ENCODE measurements at regions not wholly inside any gene's neighbourhood (a gene's known extent, or its start where the extent isn't known, plus 50 kb on each side); places are given as distances from the start of the nearest gene placed in this dataset.

- TF ChIP-seq SRF (IDR thresholded peaks at IDR 0.05; ENCODE audit: low read depth, low read length) = no peak
- no peak for TF ChIP-seq POLR2A (IDR thresholded peaks at IDR 0.05; ENCODE audit: insufficient read depth in 1 of 2, low read depth in 2 of 2, low read length in 2 of 2)
- TF ChIP-seq ZNF513 (CRISPR knock-in tag; conservative IDR thresholded peaks at IDR 0.05) = no peak
- no peak for TF ChIP-seq YY1 (IDR thresholded peaks at IDR 0.05; ENCODE audit: insufficient read depth, insufficient replicate concordance, low read depth, low read length)
- TF ChIP-seq PBX3 (CRISPR knock-in tag; IDR thresholded peaks at IDR 0.05; ENCODE audit: borderline replicate concordance) = no peak
- no peak for TF ChIP-seq RNF2 (conservative IDR thresholded peaks at IDR 0.05; ENCODE audit: low read depth)
- no peak for TF ChIP-seq POLR2AphosphoS5 (IDR thresholded peaks at IDR 0.05; ENCODE audit: low read depth, low read length)
- no peak for TF ChIP-seq GABPA (IDR thresholded peaks at IDR 0.05; ENCODE audit: low read depth, low read length)
- TF ChIP-seq GABPA (CRISPR knock-in tag; IDR thresholded peaks at IDR 0.05; ENCODE audit: low read depth) = no peak
- no peak for TF ChIP-seq MED1 (CRISPR knock-in tag; IDR thresholded peaks at IDR 0.05)
- TF ChIP-seq ZNF7 (CRISPR knock-in tag; IDR thresholded peaks at IDR 0.05) = no peak
- TF ChIP-seq ZNF839 (CRISPR knock-in tag; IDR thresholded peaks at IDR 0.05; ENCODE audit: borderline replicate concordance) = no peak
- TF ChIP-seq CTCF (CRISPR knock-in tag; IDR thresholded peaks at IDR 0.05) = no peak
- TF ChIP-seq PRDM10 (CRISPR knock-in tag; IDR thresholded peaks at IDR 0.05; ENCODE audit: low read depth) = no peak
These were observed 64.3 kb upstream of the MORC3 start for GRCh38 chr21:36255663-36256062.

Data from HepG2 (cell line).